ENCODE measurements at regions not wholly inside any gene's neighbourhood (a gene's known extent, or its start where the extent isn't known, plus 50 kb on each side); places are given as distances from the start of the nearest gene placed in this dataset.

GRCh38 chr2:125667630-125668029, 988.3 kb upstream of the GYPC start:
- TF ChIP-seq EZH2 (IDR thresholded peaks at IDR 0.05; ENCODE audit: borderline replicate concordance, low read depth, low read length, poor library complexity, severe bottlenecking): no peak
- TF ChIP-seq, protein P1, sequence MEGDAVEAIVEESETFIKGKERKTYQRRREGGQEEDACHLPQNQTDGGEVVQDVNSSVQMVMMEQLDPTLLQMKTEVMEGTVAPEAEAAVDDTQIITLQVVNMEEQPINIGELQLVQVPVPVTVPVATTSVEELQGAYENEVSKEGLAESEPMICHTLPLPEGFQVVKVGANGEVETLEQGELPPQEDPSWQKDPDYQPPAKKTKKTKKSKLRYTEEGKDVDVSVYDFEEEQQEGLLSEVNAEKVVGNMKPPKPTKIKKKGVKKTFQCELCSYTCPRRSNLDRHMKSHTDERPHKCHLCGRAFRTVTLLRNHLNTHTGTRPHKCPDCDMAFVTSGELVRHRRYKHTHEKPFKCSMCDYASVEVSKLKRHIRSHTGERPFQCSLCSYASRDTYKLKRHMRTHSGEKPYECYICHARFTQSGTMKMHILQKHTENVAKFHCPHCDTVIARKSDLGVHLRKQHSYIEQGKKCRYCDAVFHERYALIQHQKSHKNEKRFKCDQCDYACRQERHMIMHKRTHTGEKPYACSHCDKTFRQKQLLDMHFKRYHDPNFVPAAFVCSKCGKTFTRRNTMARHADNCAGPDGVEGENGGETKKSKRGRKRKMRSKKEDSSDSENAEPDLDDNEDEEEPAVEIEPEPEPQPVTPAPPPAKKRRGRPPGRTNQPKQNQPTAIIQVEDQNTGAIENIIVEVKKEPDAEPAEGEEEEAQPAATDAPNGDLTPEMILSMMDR (conservative IDR thresholded peaks at IDR 0.05; ENCODE audit: low read depth, low read length): no peak
- Histone ChIP-seq H3K9me3 (ENCODE audit: low read depth, low read length, poor library complexity, severe bottlenecking) (peaks cover 4% of the 10 kb centered on the region), H3K27me3 (replicated peaks; ENCODE audit: insufficient read depth, low read depth, low read length, poor library complexity) (no peaks in the 10 kb centered on the region), H3K4me1 (ENCODE audit: insufficient read depth, low read length, poor library complexity, severe bottlenecking) (no peaks in the 10 kb centered on the region), H3K36me3 (ENCODE audit: insufficient read depth, low read length, poor library complexity, severe bottlenecking) (no peaks in the 10 kb centered on the region), H3K27ac (ENCODE audit: low read depth, low read length, poor library complexity, severe bottlenecking) (no peak overlapping the region), H3K4me3 (ENCODE audit: low read depth, low read length, poor library complexity, severe bottlenecking) (no peak overlapping the region)
- ChIA-PET POLR2A (ENCODE audit: low non-redundant PET) (no interaction called here), CTCF (no interaction called here)
- DNase-seq (ENCODE audit: low spot score): no peak
- intact Hi-C loops (cut with micrococcal nuclease; ENCODE audit: unreplicated experiment): no loop called here
- no TSS peak for BruUV-seq (replicated peaks)

DNA sequence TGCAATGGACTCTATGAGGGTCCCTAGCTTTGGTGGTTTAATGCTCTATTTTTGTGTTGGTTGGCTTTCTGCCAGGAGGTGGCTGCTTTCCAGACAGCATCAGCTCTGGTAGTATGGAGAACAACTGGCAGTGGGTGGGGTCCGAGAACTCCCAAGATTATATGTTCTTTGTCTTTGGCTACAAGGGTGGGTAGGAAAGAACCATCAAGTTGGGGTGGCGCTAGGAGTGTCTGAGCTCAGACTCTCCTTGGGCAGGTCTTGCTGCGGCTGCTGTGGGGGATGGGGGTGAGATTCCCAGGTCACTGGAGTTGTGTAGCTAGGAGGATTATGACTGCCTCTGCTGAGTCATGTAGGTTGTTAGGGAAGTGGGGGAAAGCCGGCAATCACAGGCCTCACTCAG, 976.1 kb upstream of the GYPC start:
- TF ChIP-seq, protein P1 (conservative IDR thresholded peaks at IDR 0.05; ENCODE audit: low read depth, low read length): no peak
- TF ChIP-seq EZH2 (IDR thresholded peaks at IDR 0.05; ENCODE audit: borderline replicate concordance, low read depth, low read length, poor library complexity, severe bottlenecking): no peak

GRCh38 chr2:125680809-125681208, 975.1 kb upstream of the GYPC start:
- no peak for DNase-seq (ENCODE audit: low spot score)
- ChIA-PET POLR2A (ENCODE audit: low non-redundant PET) (no interaction called here), CTCF (no interaction called here)
- no peaks in the 10 kb centered on the region for H3K36me3 ChIP-seq (ENCODE audit: insufficient read depth, low read length, poor library complexity, severe bottlenecking)
- no peaks in the 10 kb centered on the region for H3K9me3 ChIP-seq (ENCODE audit: low read depth, low read length, poor library complexity, severe bottlenecking)
- no peak overlapping the region for H3K27ac ChIP-seq (ENCODE audit: low read depth, low read length, poor library complexity, severe bottlenecking)
- BruUV-seq (replicated peaks): no TSS peak
- no peak for TF ChIP-seq EZH2 (IDR thresholded peaks at IDR 0.05; ENCODE audit: borderline replicate concordance, low read depth, low read length, poor library complexity, severe bottlenecking)
- TF ChIP-seq, protein P1 (conservative IDR thresholded peaks at IDR 0.05; ENCODE audit: low read depth, low read length): no peak
- intact Hi-C loops (cut with micrococcal nuclease; ENCODE audit: unreplicated experiment): no loop called here
- H3K27me3 ChIP-seq (replicated peaks; ENCODE audit: insufficient read depth, low read depth, low read length, poor library complexity): no peaks in the 10 kb centered on the region
- H3K4me3 ChIP-seq (ENCODE audit: low read depth, low read length, poor library complexity, severe bottlenecking): no peak overlapping the region
- H3K4me1 ChIP-seq (ENCODE audit: insufficient read depth, low read length, poor library complexity, severe bottlenecking): no peaks in the 10 kb centered on the region

More for the DNA sequence above, 976.1 kb upstream of the GYPC start:
- Histone ChIP-seq H3K27me3 (replicated peaks; ENCODE audit: insufficient read depth, low read depth, low read length, poor library complexity) (no peaks in the 10 kb centered on the region), H3K36me3 (ENCODE audit: insufficient read depth, low read length, poor library complexity, severe bottlenecking) (no peaks in the 10 kb centered on the region), H3K4me1 (ENCODE audit: insufficient read depth, low read length, poor library complexity, severe bottlenecking) (no peaks in the 10 kb centered on the region), H3K27ac (ENCODE audit: low read depth, low read length, poor library complexity, severe bottlenecking) (no peak overlapping the region), H3K9me3 (ENCODE audit: low read depth, low read length, poor library complexity, severe bottlenecking) (no peaks in the 10 kb centered on the region), H3K4me3 (ENCODE audit: low read depth, low read length, poor library complexity, severe bottlenecking) (no peak overlapping the region)
- ChIA-PET CTCF (no interaction called here), POLR2A (ENCODE audit: low non-redundant PET) (no interaction called here)
- no peak for DNase-seq (ENCODE audit: low spot score)
- intact Hi-C loops (cut with micrococcal nuclease; ENCODE audit: unreplicated experiment): no loop called here
- no TSS peak for BruUV-seq (replicated peaks)
